Esophagus muscularis mucosa (tissue), 4 donors: ENCODE measurements at regions not wholly inside any gene's neighbourhood (a gene's known extent, or its start where the extent isn't known, plus 50 kb on each side); places are given as distances from the start of the nearest gene placed in this dataset.

Experiments
- DNase-seq: peaks from one replicate; pipeline ENCODE4 v3.0.0-alpha.2; 2017; ENCODE audit errors: extremely low spot score
- H3K27ac ChIP-seq, 4 donors: fragments of 200-600 bp; sonication (generic); replicated peaks in 1 of 4; 1 replicate in 3 of 4; 2 replicates in 1 of 4; pipeline ENCODE4 v1.5.1; 2016 to 2019; ENCODE audit warnings: mild to moderate bottlenecking in 1 of 4
- H3K27me3 ChIP-seq, 4 donors: fragments of 200-600 bp; sonication (generic); one replicate each; pipeline versions ENCODE4 v1.5.1 to v1.6.0; 2016 to 2019
- H3K36me3 ChIP-seq, 4 donors: fragments of 200-600 bp; sonication (generic); one replicate each; pipeline ENCODE4 v1.5.1; 2016 to 2019
- H3K4me1 ChIP-seq, 4 donors: fragments of 200-600 bp; sonication (generic); one replicate each; pipeline ENCODE4 v1.5.1; 2016 to 2019
- H3K4me3 ChIP-seq, 4 donors: fragments of 200-600 bp; sonication (generic); 1 replicate in 2 of 4; 2 replicates in 2 of 4; pipeline ENCODE4 v1.5.1; 2016 to 2019; ENCODE audit warnings: mild to moderate bottlenecking in 4 of 4, moderate library complexity in 1 of 4
- H3K9me3 ChIP-seq, 4 donors: fragments of 200-600 bp; sonication (generic); 1 replicate in 3 of 4; 2 replicates in 1 of 4; pipeline ENCODE4 v1.5.1; 2016 to 2019
- EP300 ChIP-seq: sonication (generic); formaldehyde crosslinking; IDR thresholded peaks from one replicate; pipeline ENCODE4 v1.6.1; 2017; ENCODE audit warnings: antibody characterized with exemption
- POLR2A ChIP-seq: fragments of 450-650 bp; IDR thresholded peaks from one replicate; pipeline ENCODE4 v1.6.1; 2017; ENCODE audit warnings: antibody characterized with exemption, moderate library complexity, mild to moderate bottlenecking, low read depth
- POLR2AphosphoS5 ChIP-seq, 2 donors: sonication (generic); formaldehyde crosslinking; IDR thresholded peaks; one replicate each; pipeline ENCODE4 v1.6.1; 2017; ENCODE audit warnings: antibody characterized with exemption in 2 of 2
- WGBS: methylation state at CpG from one replicate; pipeline ENCODE4 v1.1.5; 2018; 5-methylcytosine and 5-hydroxymethylcytosine counted together
- intact Hi-C: fragments of 100-400 bp; cut with DNase I; formaldehyde crosslinking; loops from one replicate; pipeline ENCODE4 v1.15.1; 2023
- TF ChIP-seq, protein P1 (sequence below), 3 experiments: fragments of 200-600 bp in 2 of 3; fragments of 450-650 bp in 1 of 3; sonication (generic) in 2 of 3; IDR thresholded peaks; one replicate each; pipeline ENCODE4 v1.5.1; 2017 to 2019; ENCODE audit warnings: antibody characterized with exemption in 3 of 3, mild to moderate bottlenecking in 2 of 3, moderate library complexity in 1 of 3

DNA sequence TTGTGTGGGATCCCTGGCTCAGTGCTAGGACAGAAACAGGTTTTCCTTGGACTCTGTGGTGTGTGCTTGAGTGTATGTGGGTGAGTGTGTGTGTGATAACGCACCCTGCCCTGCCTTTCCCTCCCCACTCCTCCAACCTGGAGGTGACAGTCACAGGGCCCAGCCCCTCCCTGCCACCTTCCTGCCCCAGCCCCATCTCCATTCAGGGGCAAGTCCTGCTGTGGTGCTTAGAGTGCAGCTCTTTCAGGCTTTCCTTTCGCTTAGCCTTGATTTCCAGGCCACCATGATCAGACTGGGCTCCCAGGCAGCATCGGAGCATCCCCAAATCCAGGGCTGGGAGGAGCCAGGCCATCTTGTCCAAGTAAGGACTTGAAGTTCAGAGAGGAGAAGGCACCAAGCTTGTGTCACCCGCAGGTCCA, 185.2 kb downstream of the ZFP36L2 start:
- no peaks in the 10 kb centered on the region for H3K27me3 ChIP-seq
- no peaks in the 10 kb centered on the region for H3K9me3 ChIP-seq
- TF ChIP-seq, protein P1, sequence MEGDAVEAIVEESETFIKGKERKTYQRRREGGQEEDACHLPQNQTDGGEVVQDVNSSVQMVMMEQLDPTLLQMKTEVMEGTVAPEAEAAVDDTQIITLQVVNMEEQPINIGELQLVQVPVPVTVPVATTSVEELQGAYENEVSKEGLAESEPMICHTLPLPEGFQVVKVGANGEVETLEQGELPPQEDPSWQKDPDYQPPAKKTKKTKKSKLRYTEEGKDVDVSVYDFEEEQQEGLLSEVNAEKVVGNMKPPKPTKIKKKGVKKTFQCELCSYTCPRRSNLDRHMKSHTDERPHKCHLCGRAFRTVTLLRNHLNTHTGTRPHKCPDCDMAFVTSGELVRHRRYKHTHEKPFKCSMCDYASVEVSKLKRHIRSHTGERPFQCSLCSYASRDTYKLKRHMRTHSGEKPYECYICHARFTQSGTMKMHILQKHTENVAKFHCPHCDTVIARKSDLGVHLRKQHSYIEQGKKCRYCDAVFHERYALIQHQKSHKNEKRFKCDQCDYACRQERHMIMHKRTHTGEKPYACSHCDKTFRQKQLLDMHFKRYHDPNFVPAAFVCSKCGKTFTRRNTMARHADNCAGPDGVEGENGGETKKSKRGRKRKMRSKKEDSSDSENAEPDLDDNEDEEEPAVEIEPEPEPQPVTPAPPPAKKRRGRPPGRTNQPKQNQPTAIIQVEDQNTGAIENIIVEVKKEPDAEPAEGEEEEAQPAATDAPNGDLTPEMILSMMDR (IDR thresholded peaks at IDR 0.05): no peak
- TF ChIP-seq POLR2AphosphoS5 (IDR thresholded peaks at IDR 0.05) (no peak), EP300 (no peak)
- no peak overlapping the region for H3K27ac ChIP-seq
- H3K4me1 ChIP-seq: peaks cover 10 to 31% (median 19%) of the 10 kb centered on the region in 4 donors
- H3K4me3 ChIP-seq: no peak overlapping the region
- DNase-seq: no peak
- no peaks in the 10 kb centered on the region for H3K36me3 ChIP-seq
- 95% methylated on average over 4 of the region's 4 CpGs for WGBS
- intact Hi-C loops: no loop called here

DNA sequence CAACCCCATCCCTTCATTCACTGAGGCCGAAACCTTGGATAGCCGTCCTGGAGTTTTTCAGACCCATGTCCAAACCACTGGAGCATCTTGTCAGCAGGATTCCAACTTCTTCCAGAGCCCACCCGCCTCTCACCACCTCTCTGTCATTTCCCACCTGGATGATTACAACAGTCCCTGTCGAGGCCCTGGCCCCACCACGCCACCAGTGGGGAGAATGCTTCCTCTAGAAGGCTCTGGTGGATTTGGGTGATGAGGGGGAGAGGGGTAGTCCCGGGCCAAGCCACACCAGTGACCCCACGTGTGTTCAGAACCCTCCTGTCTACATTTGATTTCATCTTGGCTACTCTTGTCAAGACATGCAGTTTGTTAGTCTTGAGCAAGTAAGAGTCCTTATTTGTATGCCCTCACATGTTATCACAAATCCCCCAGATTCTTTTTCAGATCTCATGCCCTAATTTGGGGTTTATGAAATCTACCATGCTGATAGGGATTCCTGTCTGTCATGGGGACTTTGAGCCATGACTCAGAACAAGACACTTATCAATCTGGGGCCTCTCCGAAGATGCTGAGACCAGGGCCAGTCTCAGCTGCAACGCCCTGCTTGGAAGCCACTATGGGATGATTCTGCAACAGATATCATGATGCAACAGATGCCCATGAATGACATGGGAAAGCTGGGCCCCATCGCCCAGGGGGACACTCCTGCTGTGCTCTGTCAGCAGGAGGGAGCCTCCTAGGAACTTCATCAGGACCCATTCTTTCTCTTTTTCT, 186.1 kb downstream of the ZFP36L2 start:
- intact Hi-C loops: no loop called here
- DNase-seq: no peak

DNA sequence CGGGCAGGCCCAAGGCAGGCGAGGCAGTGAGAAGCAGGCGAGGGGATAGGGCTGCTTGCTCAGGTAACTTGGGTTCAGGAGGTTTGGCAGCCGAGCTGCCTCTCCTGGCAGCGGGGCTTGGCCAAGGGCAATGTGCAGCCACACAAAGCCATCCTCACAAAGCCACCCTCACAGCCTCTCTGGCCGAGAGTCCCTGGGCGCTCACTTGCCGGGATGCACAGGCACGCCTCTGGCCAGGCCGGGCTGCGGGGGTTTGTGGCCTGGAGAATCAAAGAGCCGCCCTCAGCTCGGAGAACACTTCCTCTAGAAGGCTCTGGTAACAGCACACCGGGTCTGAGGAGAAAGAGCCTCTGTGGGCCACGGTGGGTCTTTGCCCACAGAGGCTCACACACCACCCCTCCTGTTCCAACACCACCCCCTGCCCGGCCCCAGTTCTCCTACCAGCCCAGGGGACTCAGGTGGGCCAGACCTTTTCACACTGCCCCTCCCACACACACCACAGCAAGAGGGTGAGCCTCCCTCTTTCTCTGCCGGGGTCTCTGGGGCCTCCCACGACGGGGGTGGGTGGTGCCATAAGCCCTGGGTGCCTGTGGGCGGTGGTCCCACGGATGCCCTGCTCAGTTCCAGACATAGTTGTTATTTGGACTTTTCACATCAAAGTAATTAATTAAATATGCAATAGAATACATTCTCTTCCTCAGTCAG, 186.9 kb downstream of the ZFP36L2 start:
- no peak overlapping the region for H3K4me3 ChIP-seq
- no peak for DNase-seq
- intact Hi-C loops: no loop called here
- H3K4me1 ChIP-seq: peaks cover 4 to 28% (median 15%) of the 10 kb centered on the region in 4 donors
- no peak for TF ChIP-seq POLR2A
- no peak for TF ChIP-seq EP300
- no peak for TF ChIP-seq POLR2AphosphoS5 (IDR thresholded peaks at IDR 0.05)
- TF ChIP-seq, protein P1 (IDR thresholded peaks at IDR 0.05): no peak
- H3K36me3 ChIP-seq: no peaks in the 10 kb centered on the region
- no peak overlapping the region for H3K27ac ChIP-seq
- no peaks in the 10 kb centered on the region for H3K27me3 ChIP-seq
- no peaks in the 10 kb centered on the region for H3K9me3 ChIP-seq
- WGBS: 89% methylated on average over 7 of the region's 21 CpGs

More for the DNA sequence above, 186.1 kb downstream of the ZFP36L2 start:
- no peak overlapping the region for H3K4me3 ChIP-seq
- no peaks in the 10 kb centered on the region for H3K27me3 ChIP-seq
- H3K27ac ChIP-seq: no peak overlapping the region
- H3K36me3 ChIP-seq: no peaks in the 10 kb centered on the region
- no peaks in the 10 kb centered on the region for H3K9me3 ChIP-seq
- peaks cover 4 to 28% (median 15%) of the 10 kb centered on the region in 4 donors for H3K4me1 ChIP-seq
- 89% methylated on average over 10 of the region's 10 CpGs for WGBS
- no peak for TF ChIP-seq EP300
- TF ChIP-seq, protein P1 (IDR thresholded peaks at IDR 0.05): no peak
- TF ChIP-seq POLR2AphosphoS5 (IDR thresholded peaks at IDR 0.05): no peak
- TF ChIP-seq POLR2A: no peak

DNA sequence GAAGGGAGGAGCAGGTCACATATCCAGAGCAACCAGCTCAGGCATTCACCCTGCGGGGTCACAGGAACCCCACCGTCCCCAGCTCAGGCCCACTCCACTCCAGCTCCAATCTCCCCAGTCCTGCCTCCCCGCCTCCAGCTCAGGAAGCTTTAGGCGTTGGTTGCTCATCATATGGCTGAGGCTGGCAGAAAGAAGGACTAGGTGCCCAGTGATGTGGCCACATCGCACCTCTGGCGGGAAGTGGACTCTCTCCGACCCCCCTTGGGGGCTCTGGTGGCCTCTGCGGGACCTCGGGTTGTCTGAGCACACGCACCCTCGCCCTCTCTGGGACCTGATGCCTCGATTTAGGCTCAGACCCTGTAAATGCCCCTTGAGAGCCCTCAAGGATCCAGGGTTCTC, 187.7 kb downstream of the ZFP36L2 start:
- no peak overlapping the region for H3K4me3 ChIP-seq
- H3K4me1 ChIP-seq: peaks cover 0 to 22% (median 14%) of the 10 kb centered on the region in 4 donors
- no peak overlapping the region for H3K27ac ChIP-seq
- no peak for DNase-seq
- no peaks in the 10 kb centered on the region for H3K36me3 ChIP-seq
- no peak for TF ChIP-seq EP300
- TF ChIP-seq, protein P1 (IDR thresholded peaks at IDR 0.05): no peak
- TF ChIP-seq POLR2AphosphoS5 (IDR thresholded peaks at IDR 0.05): no peak
- TF ChIP-seq POLR2A: no peak
- 94% methylated on average over 12 of the region's 12 CpGs for WGBS
- H3K27me3 ChIP-seq: no peaks in the 10 kb centered on the region
- H3K9me3 ChIP-seq: no peaks in the 10 kb centered on the region
- intact Hi-C loops: no loop called here
